Activated CD8-positive, alpha-beta memory T cell treated with anti-CD3 and anti-CD28 coated beads for 48 hours (primary cell): ENCODE measurements at regions not wholly inside any gene's neighbourhood (a gene's known extent, or its start where the extent isn't known, plus 50 kb on each side); places are given as distances from the start of the nearest gene placed in this dataset.
A peak's percentile ranks its signal among the peaks of the same experiment; 100 is the strongest.
"Not testable (repeated sequence)": the region's sequence is repeated elsewhere in the genome, so short reads cannot be mapped to it uniquely, and the experiment has no call there.

Source experiments
- DNase-seq, 3 experiments: peaks; one replicate each; pipeline ENCODE4 v3.0.0-alpha.2; 2020; ENCODE audit warnings: low read depth in 2 of 3, low spot score in 2 of 3

DNA sequence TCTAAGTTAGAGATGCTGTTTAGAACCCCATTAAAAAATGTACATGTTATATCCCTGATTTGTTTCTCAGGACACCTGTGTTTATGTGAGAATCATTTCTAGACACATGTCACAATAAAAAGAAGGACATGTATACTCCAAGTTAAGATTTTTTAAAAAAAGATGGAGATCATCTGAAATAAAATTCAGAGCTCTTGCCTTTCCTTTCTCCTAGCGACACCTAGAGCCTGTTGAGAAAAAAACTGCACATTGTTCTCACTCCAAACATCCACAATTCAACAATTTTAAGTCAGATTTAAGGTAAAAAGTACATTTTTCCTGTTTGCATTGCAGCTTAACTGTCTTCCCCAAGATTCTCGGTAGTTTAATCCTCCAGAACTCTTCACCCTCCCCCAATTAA, 171.8 kb downstream of the ATP6V0E2 start:
- DNase-seq = not testable (repeated sequence)

DNA sequence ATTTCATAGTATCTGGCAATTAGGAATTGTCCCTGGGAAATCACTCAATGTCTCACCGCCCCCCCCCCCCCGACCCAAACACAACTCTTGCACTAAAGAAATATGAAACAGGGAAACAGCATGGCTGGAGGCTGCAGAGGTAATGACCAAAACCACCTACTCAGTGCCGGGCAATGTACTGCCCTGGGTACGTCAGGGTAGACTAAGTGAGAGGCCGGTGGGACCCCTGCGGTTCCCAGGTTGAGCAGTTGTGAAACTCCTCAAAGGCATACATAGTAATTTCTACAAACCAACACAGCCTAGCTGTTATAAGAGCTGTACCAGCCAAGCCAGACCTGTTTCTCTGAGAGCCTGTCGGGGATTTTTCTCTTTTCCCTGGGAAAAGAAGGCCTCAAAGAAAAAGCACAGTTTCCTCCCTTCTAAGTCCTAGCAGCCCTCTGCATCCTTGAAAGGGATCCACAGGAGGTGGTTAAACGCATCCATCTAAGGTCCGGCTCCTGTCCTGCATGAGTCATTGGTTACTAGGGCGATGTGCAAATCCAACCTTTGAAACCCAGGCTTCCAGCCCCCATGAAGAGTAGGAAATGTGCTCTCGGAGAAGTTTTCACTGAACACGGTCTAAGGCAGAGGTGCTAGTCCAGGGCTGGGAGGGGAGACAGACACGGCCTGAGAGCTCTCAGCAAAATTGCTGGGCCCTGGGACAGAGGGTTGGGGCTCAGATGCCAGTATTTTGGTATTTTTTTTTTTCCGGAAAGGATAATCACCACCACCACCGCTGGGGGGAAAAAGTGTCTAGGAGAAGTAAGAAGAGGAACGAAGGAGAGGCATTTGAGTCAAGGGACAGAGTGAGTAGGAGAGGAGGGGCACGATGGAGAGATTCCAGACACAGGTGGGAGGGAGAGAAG, 172.8 kb downstream of the ATP6V0E2 start:
- not testable (repeated sequence) for DNase-seq

- DNase-seq = not testable (repeated sequence)
Observed at GRCh38 chr7:150047329-150047728, 173.6 kb downstream of the ATP6V0E2 start.

DNA sequence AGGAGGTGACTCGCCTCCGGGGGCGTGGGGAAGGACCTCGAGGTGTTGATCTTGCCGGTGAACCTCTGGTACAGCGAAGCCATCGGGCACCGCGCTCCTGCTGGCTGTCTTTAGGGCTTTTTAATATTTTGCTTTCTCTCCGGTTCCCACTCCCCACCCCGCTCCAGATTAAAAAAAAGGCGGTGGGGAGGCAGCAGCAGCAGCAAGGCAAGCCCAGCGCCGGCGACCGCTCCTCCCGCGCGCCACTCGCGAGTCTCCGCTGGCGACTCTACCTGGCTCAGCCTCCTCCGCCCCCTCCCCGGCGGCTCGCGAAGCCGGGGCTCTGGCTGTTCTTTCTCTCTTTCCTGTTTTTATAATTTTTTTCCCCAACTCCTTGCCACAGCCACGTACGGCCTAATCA, 174.0 kb downstream of the ATP6V0E2 start:
- DNase-seq = peak in 1 of 3 experiments; percentile 5

DNA sequence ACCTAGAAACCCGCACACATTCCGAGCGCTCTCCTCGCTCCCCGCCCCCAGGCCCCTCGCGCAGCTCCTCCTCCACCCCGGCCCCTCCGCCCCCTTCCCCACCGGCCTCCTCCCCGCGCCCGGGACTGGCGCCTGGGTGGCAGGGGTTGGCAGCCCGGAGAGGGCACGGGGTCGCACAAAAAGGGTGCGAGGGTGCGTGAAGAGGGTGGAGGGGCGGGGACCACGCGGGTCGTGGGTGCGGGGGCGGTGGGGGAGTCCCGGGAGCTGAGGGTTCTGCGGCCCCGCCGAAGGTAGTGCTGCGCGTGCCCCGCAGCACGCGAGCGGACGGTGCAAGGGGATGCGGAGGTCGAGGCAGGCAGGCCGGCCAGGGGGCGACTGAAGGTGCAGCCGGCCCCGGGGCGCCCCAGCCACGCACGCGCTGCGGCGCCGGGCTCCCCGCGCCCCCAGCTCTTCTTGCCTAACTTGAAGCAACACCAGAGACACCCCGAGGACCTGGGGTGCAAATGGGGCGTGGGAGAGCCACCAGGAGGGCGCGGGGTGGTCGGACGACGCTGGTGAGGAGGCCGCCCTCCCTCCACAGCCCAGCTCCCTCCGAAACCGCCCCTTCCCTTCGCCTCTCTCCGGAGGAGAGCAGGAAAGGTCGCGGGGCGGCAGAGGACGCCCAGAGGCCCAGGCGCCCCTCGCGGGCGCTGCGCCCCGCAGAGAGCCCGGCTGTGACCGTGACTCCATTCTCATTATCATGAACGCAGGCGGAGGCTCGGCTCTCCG, 174.7 kb downstream of the ATP6V0E2 start:
- DNase-seq = peak in 1 of 3 experiments; percentile 5

GRCh38 chr7:150049012-150049655, 175.4 kb downstream of the ATP6V0E2 start:
- DNase-seq = peak in 1 of 3 experiments; percentile 2

DNA sequence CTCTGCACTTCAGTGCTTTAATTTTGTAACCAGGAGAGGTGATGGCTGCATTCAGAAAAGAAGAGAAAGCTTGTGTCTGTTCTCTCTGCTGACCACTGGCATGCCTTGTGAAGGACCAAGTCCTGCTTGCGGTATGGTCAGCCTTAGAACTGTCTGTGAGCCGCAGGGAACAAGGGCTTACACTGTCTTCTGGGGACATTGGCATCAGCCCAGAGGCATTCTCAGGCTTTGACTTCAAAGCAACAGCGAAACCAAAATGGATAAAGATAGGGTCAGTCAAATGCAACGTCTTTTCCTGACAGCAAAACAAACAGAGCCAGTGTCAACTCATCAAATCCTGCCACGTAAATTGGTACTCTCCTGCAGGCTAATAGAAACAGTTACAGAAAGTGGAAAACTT, 179.6 kb downstream of the ATP6V0E2 start:
- not testable (repeated sequence) for DNase-seq

- not testable (repeated sequence) for DNase-seq
Observed at GRCh38 chr7:150054242-150054641, 180.5 kb downstream of the ATP6V0E2 start.

- DNase-seq = peak; percentile 63 to 86 (median 80)
Observed at GRCh38 chr7:150060259-150061221, 186.8 kb downstream of the ATP6V0E2 start.

GRCh38 chr7:150063195-150063594, 189.4 kb downstream of the ATP6V0E2 start:
- not testable (repeated sequence) for DNase-seq

DNA sequence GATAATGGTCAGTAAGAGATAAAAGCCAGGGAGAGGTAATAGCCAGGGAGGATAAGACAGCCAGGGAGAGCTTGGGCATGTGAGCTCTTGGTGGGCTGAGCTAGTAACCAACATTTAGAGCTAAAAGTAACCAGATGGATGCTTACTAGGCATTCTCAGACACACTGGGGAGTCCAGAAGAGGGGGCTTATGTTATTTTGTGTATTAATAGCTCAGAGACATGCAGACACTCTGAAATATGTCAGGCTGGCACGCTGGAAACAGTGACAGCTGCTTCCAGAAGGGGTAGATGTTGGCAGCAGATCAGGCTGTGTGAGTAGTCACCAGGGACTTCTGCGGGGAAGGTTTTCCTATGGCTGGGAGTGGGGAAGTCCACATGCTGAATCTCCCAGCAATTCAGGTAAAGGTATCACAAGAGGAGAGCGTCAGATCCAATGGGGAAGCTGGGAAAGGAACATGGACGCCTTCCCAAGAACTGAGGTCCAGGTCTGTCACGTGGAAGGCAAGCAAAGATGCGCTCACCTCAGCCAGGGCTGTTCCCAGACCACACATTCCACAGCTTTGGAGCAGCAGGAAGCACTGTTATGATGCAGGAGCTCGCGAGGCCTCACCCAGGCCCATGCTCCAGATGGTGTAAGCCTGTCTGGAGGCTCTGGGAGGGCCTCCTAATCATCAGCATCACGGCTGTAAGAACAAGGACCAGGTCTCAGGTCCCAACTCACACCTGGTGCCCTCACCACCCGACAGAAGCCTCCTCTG, 196.0 kb downstream of the ATP6V0E2 start:
- not testable (repeated sequence) for DNase-seq

DNA sequence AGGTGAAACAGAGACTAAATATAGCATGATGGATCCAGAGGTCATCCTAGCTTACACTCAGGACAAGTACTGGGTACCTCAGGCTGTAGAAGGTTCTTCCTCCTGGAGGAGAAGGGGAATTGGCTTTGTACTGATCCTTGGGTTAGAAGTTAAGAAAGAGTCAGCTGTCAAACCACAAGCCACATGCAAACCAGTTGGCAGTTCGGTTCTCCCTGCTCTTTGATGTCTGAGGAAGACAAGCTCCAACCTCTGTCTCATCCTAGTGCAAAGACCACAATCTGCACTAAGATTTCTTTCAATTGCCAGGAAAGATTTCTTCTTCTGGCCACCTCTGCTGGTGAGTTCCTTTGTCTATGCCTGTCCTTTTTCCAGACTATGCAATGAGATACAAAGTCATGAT, 203.8 kb downstream of the ATP6V0E2 start:
- DNase-seq = not testable (repeated sequence)

GRCh38 chr7:150081865-150082264, 208.1 kb downstream of the ATP6V0E2 start:
- DNase-seq = not testable (repeated sequence)

DNA sequence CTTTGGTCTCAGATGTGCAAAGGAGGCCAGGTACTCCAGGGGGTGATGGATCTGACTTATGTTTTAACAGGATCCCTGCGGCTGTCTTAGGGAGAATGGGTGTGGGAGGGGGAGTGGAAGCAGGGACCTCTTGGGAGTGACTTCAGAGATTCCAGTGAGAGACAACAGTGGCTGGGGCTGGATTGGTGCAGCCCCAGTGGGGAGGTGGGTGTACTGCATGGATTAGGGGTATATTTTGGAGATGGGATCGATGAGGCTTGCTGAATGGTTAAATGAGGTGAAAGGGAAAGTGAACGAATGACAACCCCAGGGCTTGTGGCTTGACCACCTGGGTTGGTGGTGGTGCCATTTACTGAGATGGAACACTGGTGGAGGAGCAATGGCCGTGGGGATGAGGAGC, 211.0 kb downstream of the ATP6V0E2 start:
- not testable (repeated sequence) for DNase-seq

- DNase-seq = not testable (repeated sequence)
Observed at GRCh38 chr7:150087478-150087877, 213.7 kb downstream of the ATP6V0E2 start.

- not testable (repeated sequence) for DNase-seq
Observed at GRCh38 chr7:150089139-150089538, 215.4 kb downstream of the ATP6V0E2 start.

DNA sequence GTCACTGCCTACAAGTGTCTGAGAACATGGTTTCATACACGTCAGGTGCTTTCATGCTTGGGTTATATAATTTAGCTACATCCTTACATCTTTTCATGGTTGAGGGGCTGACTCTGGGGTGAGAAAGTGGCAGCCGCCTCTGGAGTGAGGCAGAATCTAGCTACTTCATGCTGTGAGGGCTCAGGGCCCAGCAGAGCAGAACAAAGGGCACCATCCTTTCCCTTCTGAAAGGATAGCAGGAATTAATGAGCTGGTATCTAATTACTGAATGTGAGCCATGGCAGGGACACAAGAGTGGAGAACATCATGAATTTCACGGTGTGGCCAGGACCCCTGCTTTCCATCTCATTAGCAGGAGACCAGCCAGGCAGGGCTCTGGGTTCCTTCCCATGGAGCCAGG, 217.0 kb downstream of the ATP6V0E2 start:
- not testable (repeated sequence) for DNase-seq

GRCh38 chr7:150093897-150094296, 220.1 kb downstream of the ATP6V0E2 start:
- DNase-seq = not testable (repeated sequence)

DNA sequence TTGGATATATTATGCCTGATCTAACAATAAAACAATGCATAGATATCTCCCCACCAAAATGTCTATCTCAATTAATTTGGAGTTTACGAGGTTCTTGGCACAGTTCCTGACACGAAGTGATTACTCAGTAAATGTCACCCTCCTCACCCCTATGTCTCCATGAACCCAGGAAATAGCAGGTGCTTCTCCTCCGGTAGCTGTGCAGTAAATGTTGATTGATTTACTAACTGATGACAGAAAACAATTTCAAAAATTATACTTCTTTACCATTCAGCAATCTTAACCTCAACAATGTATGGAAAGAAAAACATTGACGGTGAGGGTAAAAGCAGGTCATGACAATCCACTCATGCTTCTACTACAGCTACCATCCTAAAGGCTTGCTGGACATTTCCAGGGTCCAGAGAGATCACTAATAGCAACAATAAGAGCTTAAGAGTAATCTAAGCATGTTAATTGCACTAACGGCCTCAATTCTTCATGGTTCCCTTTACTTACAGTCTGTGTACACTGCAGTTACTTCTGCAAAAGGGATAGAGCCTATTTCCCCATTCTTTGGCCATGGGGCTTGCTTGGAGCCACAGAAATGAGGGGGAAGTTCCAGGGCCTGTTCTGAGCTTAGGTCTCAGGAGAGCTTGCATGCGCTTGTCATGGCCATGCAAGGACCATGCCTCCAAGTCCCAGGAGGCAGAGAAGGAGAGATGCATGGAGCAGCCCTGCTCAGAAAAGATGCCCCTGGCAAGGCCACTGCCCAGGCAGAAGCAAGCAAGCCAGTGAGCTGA, 222.6 kb downstream of the ATP6V0E2 start:
- not testable (repeated sequence) for DNase-seq
